COR-L47 (cell line): ENCODE measurements at regions not wholly inside any gene's neighbourhood (a gene's known extent, or its start where the extent isn't known, plus 50 kb on each side); places are given as distances from the start of the nearest gene placed in this dataset.

Source experiments
- DNase-seq: peaks from one replicate; lab custom pipeline; 2025; lab: John Stamatoyannopoulos, UW

- no peak for DNase-seq
Measured at GRCh38 chr10:28928484-28928883, 251.2 kb downstream of the BAMBI start.

GRCh38 chr10:28929942-28930341, 252.6 kb downstream of the BAMBI start:
- DNase-seq = no peak

- DNase-seq = no peak
Measured at GRCh38 chr10:28930514-28931495, 253.5 kb downstream of the BAMBI start.

GRCh38 chr10:28935061-28935460, 257.7 kb downstream of the BAMBI start:
- DNase-seq = no peak

- no peak for DNase-seq
Measured at GRCh38 chr10:28937959-28938358, 260.6 kb downstream of the BAMBI start.

GRCh38 chr10:28938745-28939144, 261.4 kb downstream of the BAMBI start:
- no peak for DNase-seq

GRCh38 chr10:28939281-28940157, 262.2 kb downstream of the BAMBI start:
- peak; percentile 85 for DNase-seq

GRCh38 chr10:28940158-28940888, 263.0 kb downstream of the BAMBI start:
- peak; percentile 28 for DNase-seq

- DNase-seq = peak; percentile 16
Measured at GRCh38 chr10:28942012-28942411, 264.7 kb downstream of the BAMBI start.

GRCh38 chr10:28945959-28946358, 268.6 kb downstream of the BAMBI start:
- no peak for DNase-seq

GRCh38 chr10:28946479-28946878, 269.2 kb downstream of the BAMBI start:
- no peak for DNase-seq

- no peak for DNase-seq
Measured at GRCh38 chr10:28947171-28947570, 269.9 kb downstream of the BAMBI start.

GRCh38 chr10:28948046-28948445, 270.7 kb downstream of the BAMBI start:
- DNase-seq = no peak

GRCh38 chr10:28949005-28950004, 272.0 kb downstream of the BAMBI start:
- DNase-seq = no peak

- DNase-seq = no peak
Measured at GRCh38 chr10:28951484-28951883, 274.2 kb downstream of the BAMBI start.

GRCh38 chr10:28952523-28952922, 275.2 kb downstream of the BAMBI start:
- DNase-seq = no peak

- DNase-seq = no peak
Measured at GRCh38 chr10:28954211-28954610, 276.9 kb downstream of the BAMBI start.

- DNase-seq = no peak
Measured at GRCh38 chr10:28958468-28958867, 281.1 kb downstream of the BAMBI start.

- no peak for DNase-seq
Measured at GRCh38 chr10:28959850-28960501, 282.7 kb downstream of the BAMBI start.

- no peak for DNase-seq
Measured at GRCh38 chr10:28962768-28963167, 285.4 kb downstream of the BAMBI start.
